Endodermal cell (in vitro differentiated cells): ENCODE measurements at regions not wholly inside any gene's neighbourhood (a gene's known extent, or its start where the extent isn't known, plus 50 kb on each side); places are given as distances from the start of the nearest gene placed in this dataset.
"Not testable (repeated sequence)": the region's sequence is repeated elsewhere in the genome, so short reads cannot be mapped to it uniquely, and the experiment has no call there.

Experiments
- DNase-seq: peaks from one replicate; pipeline ENCODE4 v3.0.0-alpha.2; 2017
- H3K27ac ChIP-seq: 2 replicates; pipeline ENCODE4 v1.5.1; 2013; ENCODE audit warnings: mild to moderate bottlenecking, low read depth, low read length, moderate library complexity
- H3K27me3 ChIP-seq: 2 replicates; pipeline ENCODE4 v1.6.1; 2013; ENCODE audit warnings: mild to moderate bottlenecking, low read length, moderate library complexity; ENCODE audit not compliant: insufficient read depth, control insufficient read depth, poor library complexity, severe bottlenecking
- H3K36me3 ChIP-seq: 2 replicates; pipeline ENCODE4 v1.7.0; 2013; ENCODE audit warnings: mild to moderate bottlenecking, low read length, moderate library complexity; ENCODE audit not compliant: control insufficient read depth, insufficient read depth
- H3K4me1 ChIP-seq: one replicate; pipeline ENCODE4 v1.7.0; 2013; ENCODE audit warnings: low read length; ENCODE audit not compliant: control insufficient read depth, insufficient read depth
- H3K4me3 ChIP-seq: 2 replicates; pipeline ENCODE4 v1.5.1; 2013; ENCODE audit warnings: mild to moderate bottlenecking, low read length, moderate library complexity
- H3K9ac ChIP-seq: 2 replicates; pipeline ENCODE4 v1.6.1; 2013; ENCODE audit warnings: mild to moderate bottlenecking, low read length, moderate library complexity; ENCODE audit not compliant: poor library complexity, severe bottlenecking; ENCODE audit errors: extremely low read depth
- H3K9me3 ChIP-seq: 2 replicates; pipeline ENCODE4 v1.6.1; 2013; ENCODE audit warnings: mild to moderate bottlenecking, low read length, moderate library complexity; ENCODE audit not compliant: control insufficient read depth
- H3K27ac Mint-ChIP-seq: 2 replicates; pipeline ENCODE4 v1.8.0; 2020; ENCODE audit warnings: mixed read lengths
- H3K27me3 Mint-ChIP-seq: 2 replicates; pipeline ENCODE4 v1.8.0; 2021; ENCODE audit warnings: mild to moderate bottlenecking, mixed read lengths; ENCODE audit not compliant: insufficient read depth
- H3K36me3 Mint-ChIP-seq: 2 replicates; pipeline ENCODE4 v1.8.0; 2020; ENCODE audit warnings: low read depth, mixed read lengths
- H3K4me1 Mint-ChIP-seq: 2 replicates; pipeline ENCODE4 v1.8.0; 2020; ENCODE audit warnings: mixed read lengths
- H3K4me3 Mint-ChIP-seq: 2 replicates; pipeline ENCODE4 v1.8.0; 2020; ENCODE audit warnings: mild to moderate bottlenecking, moderate library complexity, mixed read lengths
- H3K9me3 Mint-ChIP-seq: 2 replicates; pipeline ENCODE4 v1.8.0; 2020; ENCODE audit warnings: mild to moderate bottlenecking, mixed read lengths
- CTCF ChIP-seq: fragments of 200-600 bp; sonication (generic); conservative IDR thresholded peaks from 2 replicates; pipeline ENCODE4 v1.5.0; 2021; ENCODE audit warnings: antibody characterized with exemption, mild to moderate bottlenecking
- WGBS, 2 experiments: methylation state at CpG; one replicate each; pipeline versions ENCODE4 v1.1.5 to v1.1.7; 2013; ENCODE audit warnings: missing lambda C conversion rate in 2 of 2, mixed read lengths in 1 of 2; ENCODE audit not compliant: insufficient coverage in 1 of 2, insufficient read length in 1 of 2; 5-methylcytosine and 5-hydroxymethylcytosine counted together

GRCh38 chr4:4090720-4091119 lies 136.0 kb downstream of the OTOP1 start:
- H3K9me3 Mint-ChIP-seq: not testable (repeated sequence)

DNA sequence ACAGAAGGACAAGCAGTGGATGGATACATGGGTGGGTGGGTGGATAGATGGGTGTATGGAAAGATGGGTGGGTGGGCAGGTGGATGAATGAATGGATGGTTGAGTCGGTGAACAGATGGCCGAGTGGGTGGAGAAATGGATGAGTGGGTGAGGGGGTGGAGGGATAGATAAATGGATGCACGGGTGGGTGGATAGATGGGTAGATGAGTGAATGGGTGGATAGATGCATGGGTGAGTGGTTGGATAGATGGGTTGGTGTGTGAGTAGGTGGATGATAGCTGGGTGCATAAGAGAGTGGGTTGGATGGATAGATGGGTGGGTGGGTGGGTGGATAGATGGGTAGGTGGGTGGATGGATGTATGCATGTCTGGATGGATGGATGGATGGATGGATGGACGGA lies 134.6 kb downstream of the OTOP1 start:
- DNase-seq, H3K4me1 ChIP-seq, H3K4me3 ChIP-seq, H3K27me3 Mint-ChIP-seq, H3K4me3 Mint-ChIP-seq, H3K9me3 Mint-ChIP-seq, H3K9ac ChIP-seq, H3K27ac ChIP-seq, H3K36me3 Mint-ChIP-seq, H3K36me3 ChIP-seq, H3K27me3 ChIP-seq, H3K9me3 ChIP-seq, H3K27ac Mint-ChIP-seq: not testable (repeated sequence)
- WGBS, 2 experiments: 76 to 83% methylated on average over 4 of the region's 4 CpGs
- H3K4me1 Mint-ChIP-seq: peaks cover 12% of the 10 kb centered on the region

More at GRCh38 chr4:4090720-4091119, 136.0 kb downstream of the OTOP1 start:
- H3K27ac Mint-ChIP-seq, H3K27ac ChIP-seq, DNase-seq, H3K36me3 Mint-ChIP-seq, H3K9ac ChIP-seq, H3K4me3 ChIP-seq, H3K4me1 ChIP-seq, H3K27me3 Mint-ChIP-seq, H3K9me3 ChIP-seq, H3K4me3 Mint-ChIP-seq, H3K36me3 ChIP-seq, H3K27me3 ChIP-seq: not testable (repeated sequence)
- 60 to 80% methylated on average over 1 to 3 of the region's 4 CpGs for WGBS, 2 experiments
- H3K4me1 Mint-ChIP-seq: peaks cover 12% of the 10 kb centered on the region
- peak; percentile 67 for TF ChIP-seq CTCF

- H3K27me3 ChIP-seq, H3K9me3 Mint-ChIP-seq, H3K4me3 ChIP-seq, H3K9me3 ChIP-seq, H3K9ac ChIP-seq, H3K27me3 Mint-ChIP-seq, H3K27ac ChIP-seq, H3K4me1 ChIP-seq, DNase-seq, H3K4me3 Mint-ChIP-seq, H3K36me3 ChIP-seq, H3K27ac Mint-ChIP-seq, H3K36me3 Mint-ChIP-seq, H3K4me1 Mint-ChIP-seq: not testable (repeated sequence)
- 44% methylated on average over 2 of the region's 4 CpGs; no CpG with 5 or more reads in 1 of the 2 experiments for WGBS, 2 experiments
Observed at GRCh38 chr4:4099610-4100009, 127.1 kb downstream of the OTOP1 start.

DNA sequence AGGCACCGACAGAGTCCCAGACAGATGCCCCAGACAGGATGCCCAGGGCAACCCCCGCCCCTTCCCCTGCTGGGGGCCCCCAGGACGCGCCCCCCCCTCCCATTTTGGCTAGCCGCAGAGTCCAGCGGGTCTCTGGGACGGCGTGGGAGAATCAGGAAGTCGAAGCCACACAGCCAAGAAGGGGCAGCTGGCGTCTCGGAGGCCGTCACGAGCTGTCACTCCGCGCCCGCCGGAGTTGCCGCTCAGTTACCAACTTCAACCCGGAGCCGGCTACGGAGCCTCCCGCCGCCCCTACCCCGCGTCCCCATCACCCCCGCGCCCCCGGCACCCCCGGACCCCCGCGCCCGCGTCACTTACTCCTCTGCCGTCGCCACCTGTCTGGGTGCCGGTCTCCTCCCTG lies 119.8 kb downstream of the OTOP1 start:
- H3K9me3 Mint-ChIP-seq, H3K9ac ChIP-seq, H3K36me3 Mint-ChIP-seq, H3K4me3 ChIP-seq, H3K4me1 ChIP-seq, H3K27ac ChIP-seq, H3K27ac Mint-ChIP-seq, H3K4me1 Mint-ChIP-seq, H3K9me3 ChIP-seq, H3K36me3 ChIP-seq: not testable (repeated sequence)
- H3K4me3 Mint-ChIP-seq: peak overlapping the region; percentile 59
- peaks cover 37% of the 10 kb centered on the region for H3K27me3 Mint-ChIP-seq
- WGBS, 2 experiments: 1% methylated on average over 25 of the region's 36 CpGs; no CpG with 5 or more reads in 1 of the 2 experiments
- peak; percentile 65 for DNase-seq
- H3K27me3 ChIP-seq: peaks cover 11% of the 10 kb centered on the region
